Astrocyte (in vitro differentiated cells and primary cell): ENCODE measurements at regions not wholly inside any gene's neighbourhood (a gene's known extent, or its start where the extent isn't known, plus 50 kb on each side); places are given as distances from the start of the nearest gene placed in this dataset.

ENCODE experiments used
- DNase-seq: peaks from one replicate; pipeline ENCODE4 v3.0.0-alpha.2; 2010; ENCODE audit warnings: low read depth
- FAIRE-seq: peaks from 2 replicates; lab custom pipeline; 2011; peaks lifted over from hg19 to GRCh38; lab: Jason Lieb, UNC
- H2AFZ ChIP-seq: 2 replicates; pipeline ENCODE4 v1.6.0; 2012; ENCODE audit warnings: low read depth, low read length, inconsistent platforms
- H3K27ac ChIP-seq: 2 replicates; pipeline ENCODE4 v1.5.1; 2011; ENCODE audit warnings: low read depth, low read length, inconsistent platforms
- H3K27me3 ChIP-seq: 2 replicates; pipeline ENCODE4 v1.6.0; 2011; ENCODE audit warnings: low read length, inconsistent platforms; ENCODE audit not compliant: insufficient read depth
- H3K36me3 ChIP-seq: 2 replicates; pipeline ENCODE4 v1.5.1; 2011; ENCODE audit warnings: low read length, inconsistent platforms; ENCODE audit not compliant: insufficient read depth
- H3K4me1 ChIP-seq: 2 replicates; pipeline ENCODE4 v1.5.1; 2011; ENCODE audit warnings: low read length, inconsistent platforms; ENCODE audit not compliant: insufficient read depth
- H3K4me2 ChIP-seq: 2 replicates; pipeline ENCODE4 v1.6.0; 2012; ENCODE audit warnings: low read length, inconsistent platforms
- H3K4me3 ChIP-seq: 2 replicates; pipeline ENCODE4 v1.5.1; 2011; ENCODE audit warnings: low read depth, mild to moderate bottlenecking, low read length, inconsistent platforms; ENCODE audit not compliant: insufficient read depth
- H3K79me2 ChIP-seq: 2 replicates; pipeline ENCODE4 v1.6.0; 2012; ENCODE audit warnings: mild to moderate bottlenecking, low read length, inconsistent platforms; ENCODE audit not compliant: insufficient read depth
- H3K9ac ChIP-seq: 2 replicates; pipeline ENCODE4 v1.6.0; 2012; ENCODE audit warnings: mild to moderate bottlenecking, low read length, inconsistent platforms
- H3K9me3 ChIP-seq: 2 replicates; pipeline ENCODE4 v1.5.1; 2012; ENCODE audit warnings: low read depth, mild to moderate bottlenecking, low read length, inconsistent platforms; ENCODE audit not compliant: insufficient read depth
- H4K20me1 ChIP-seq: 2 replicates; pipeline ENCODE4 v1.6.0; 2012; ENCODE audit warnings: low read length, inconsistent platforms; ENCODE audit not compliant: insufficient read depth
- H3K27ac Mint-ChIP-seq: one replicate; pipeline ENCODE4 v1.8.0; 2021; ENCODE audit warnings: mild to moderate bottlenecking, mixed read lengths; ENCODE audit not compliant: unreplicated experiment
- H3K27me3 Mint-ChIP-seq: one replicate; pipeline ENCODE4 v1.8.0; 2021; ENCODE audit warnings: low read depth, mixed read lengths; ENCODE audit not compliant: unreplicated experiment
- H3K36me3 Mint-ChIP-seq: one replicate; pipeline ENCODE4 v1.8.0; 2021; ENCODE audit warnings: low read depth, mixed read lengths; ENCODE audit not compliant: unreplicated experiment
- H3K4me1 Mint-ChIP-seq: one replicate; pipeline ENCODE4 v1.8.0; 2021; ENCODE audit warnings: low read depth, mixed read lengths; ENCODE audit not compliant: unreplicated experiment
- H3K4me3 Mint-ChIP-seq: one replicate; pipeline ENCODE4 v1.8.0; 2021; ENCODE audit warnings: mild to moderate bottlenecking, moderate library complexity, mixed read lengths; ENCODE audit not compliant: unreplicated experiment
- H3K9me3 Mint-ChIP-seq: one replicate; pipeline ENCODE4 v1.8.0; 2021; ENCODE audit warnings: mild to moderate bottlenecking, mixed read lengths; ENCODE audit not compliant: unreplicated experiment
- CTCF ChIP-seq: IDR thresholded peaks from 2 replicates; pipeline ENCODE4 v1.5.1; 2011; ENCODE audit warnings: low read depth, mild to moderate bottlenecking, inconsistent platforms, low read length, moderate library complexity; ENCODE audit not compliant: insufficient read depth
- EZH2 ChIP-seq: IDR thresholded peaks from 2 replicates; pipeline ENCODE4 v1.6.1; 2012; ENCODE audit warnings: mild to moderate bottlenecking, low read length, inconsistent platforms; ENCODE audit not compliant: insufficient read depth

- no peak overlapping the region for H3K4me3 ChIP-seq
- H4K20me1 ChIP-seq = no peaks in the 10 kb centered on the region
- no peak overlapping the region for H3K27ac Mint-ChIP-seq
- H3K9me3 Mint-ChIP-seq = peaks cover 10% of the 10 kb centered on the region
- H3K36me3 Mint-ChIP-seq = no peaks in the 10 kb centered on the region
- H3K27ac ChIP-seq = no peak overlapping the region
- DNase-seq (no peak), FAIRE-seq (no peak)
- H3K4me1 Mint-ChIP-seq = no peaks in the 10 kb centered on the region
- TF ChIP-seq CTCF (no peak), EZH2 (no peak)
- no peaks in the 10 kb centered on the region for H3K36me3 ChIP-seq
- no peak overlapping the region for H2AFZ ChIP-seq
- H3K79me2 ChIP-seq = no peaks in the 10 kb centered on the region
- no peaks in the 10 kb centered on the region for H3K27me3 ChIP-seq
- peaks cover 26% of the 10 kb centered on the region for H3K27me3 Mint-ChIP-seq
- H3K4me2 ChIP-seq = no peak overlapping the region
- H3K9me3 ChIP-seq = no peaks in the 10 kb centered on the region
- no peak overlapping the region for H3K4me3 Mint-ChIP-seq
- no peak overlapping the region for H3K9ac ChIP-seq
- H3K4me1 ChIP-seq = no peaks in the 10 kb centered on the region
These were observed 123.3 kb upstream of the FAM204A start for GRCh38 chr10:118465300-118465874.

- peaks cover 3% of the 10 kb centered on the region for H3K9me3 Mint-ChIP-seq
- no peak overlapping the region for H3K4me2 ChIP-seq
- H3K36me3 Mint-ChIP-seq = no peaks in the 10 kb centered on the region
- no peaks in the 10 kb centered on the region for H3K9me3 ChIP-seq
- H2AFZ ChIP-seq = no peak overlapping the region
- H3K4me3 ChIP-seq = no peak overlapping the region
- DNase-seq (no peak), FAIRE-seq (no peak)
- H3K27me3 Mint-ChIP-seq = peaks cover 17% of the 10 kb centered on the region
- H3K9ac ChIP-seq = no peak overlapping the region
- H3K4me1 Mint-ChIP-seq = no peaks in the 10 kb centered on the region
- no peaks in the 10 kb centered on the region for H4K20me1 ChIP-seq
- no peak overlapping the region for H3K4me3 Mint-ChIP-seq
- H3K27ac Mint-ChIP-seq = no peak overlapping the region
- no peaks in the 10 kb centered on the region for H3K4me1 ChIP-seq
- no peaks in the 10 kb centered on the region for H3K27me3 ChIP-seq
- TF ChIP-seq CTCF (no peak), EZH2 (no peak)
- H3K36me3 ChIP-seq = no peaks in the 10 kb centered on the region
- H3K79me2 ChIP-seq = no peaks in the 10 kb centered on the region
- H3K27ac ChIP-seq = no peak overlapping the region
These were observed 121.6 kb upstream of the FAM204A start for GRCh38 chr10:118463740-118464139.

GRCh38 chr10:118462401-118462800 is 120.3 kb upstream of the FAM204A start:
- Mint-ChIP-seq H3K36me3 (no peaks in the 10 kb centered on the region), H3K27me3 (peaks cover 11% of the 10 kb centered on the region), H3K27ac (no peak overlapping the region), H3K9me3 (no peaks in the 10 kb centered on the region), H3K4me3 (no peak overlapping the region), H3K4me1 (no peaks in the 10 kb centered on the region)
- Histone ChIP-seq H3K9ac (no peak overlapping the region), H3K4me2 (no peak overlapping the region), H3K27ac (no peak overlapping the region), H3K27me3 (no peaks in the 10 kb centered on the region), H4K20me1 (no peaks in the 10 kb centered on the region), H2AFZ (no peak overlapping the region), H3K9me3 (no peaks in the 10 kb centered on the region), H3K4me1 (no peaks in the 10 kb centered on the region), H3K79me2 (no peaks in the 10 kb centered on the region), H3K4me3 (no peak overlapping the region), H3K36me3 (no peaks in the 10 kb centered on the region)
- TF ChIP-seq CTCF (no peak), EZH2 (no peak)
- DNase-seq (no peak), FAIRE-seq (no peak)
